ENCODE measurements at regions not wholly inside any gene's neighbourhood (a gene's known extent, or its start where the extent isn't known, plus 50 kb on each side); places are given as distances from the start of the nearest gene placed in this dataset.

- CTCF ChIA-PET: no interaction called here
- no peaks in the 10 kb centered on the region for H3K9me3 ChIP-seq (ENCODE audit: low read depth, low read length, poor library complexity, severe bottlenecking)
Measured at GRCh38 chr17:71251951-71252350, 868.9 kb upstream of the SOX9 start.

DNA sequence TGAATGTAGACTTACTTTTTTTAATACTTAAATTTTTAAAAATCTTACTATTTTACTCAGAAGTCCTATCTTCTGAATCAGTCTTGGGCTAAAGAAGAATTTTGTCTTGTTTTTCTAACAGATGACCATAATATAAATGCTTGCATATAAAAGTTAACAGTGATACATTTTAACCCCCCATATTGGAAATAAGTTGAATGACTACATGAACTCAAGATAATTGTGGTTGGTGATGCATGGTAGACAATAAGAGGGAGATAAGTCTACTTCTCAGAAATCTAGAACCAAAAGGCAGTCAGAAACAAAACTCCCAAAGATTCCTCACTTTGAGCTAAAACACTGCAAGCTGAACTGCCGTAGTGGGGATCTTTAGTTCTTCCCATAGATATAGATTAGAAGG, 868.4 kb upstream of the SOX9 start:
- H3K4me1 ChIP-seq (ENCODE audit: insufficient read depth, low read length, poor library complexity, severe bottlenecking): no peaks in the 10 kb centered on the region
- no peak for DNase-seq (ENCODE audit: low spot score)
- CTCF ChIA-PET: no interaction called here

More at GRCh38 chr17:71251951-71252350, 868.9 kb upstream of the SOX9 start:
- TF ChIP-seq CTCF (conservative IDR thresholded peaks at IDR 0.05; ENCODE audit: low read depth, low read length) (no peak), EZH2 (IDR thresholded peaks at IDR 0.05; ENCODE audit: borderline replicate concordance, low read depth, low read length, poor library complexity, severe bottlenecking) (no peak)
- no TSS peak for BruUV-seq (replicated peaks)
- intact Hi-C loops (cut with micrococcal nuclease; ENCODE audit: unreplicated experiment): no loop called here
- Histone ChIP-seq H3K4me1 (ENCODE audit: insufficient read depth, low read length, poor library complexity, severe bottlenecking) (no peaks in the 10 kb centered on the region), H3K27me3 (replicated peaks; ENCODE audit: insufficient read depth, low read depth, low read length, poor library complexity) (no peaks in the 10 kb centered on the region), H3K27ac (ENCODE audit: low read depth, low read length, poor library complexity, severe bottlenecking) (no peak overlapping the region), H3K36me3 (ENCODE audit: insufficient read depth, low read length, poor library complexity, severe bottlenecking) (no peaks in the 10 kb centered on the region), H3K4me3 (ENCODE audit: low read depth, low read length, poor library complexity, severe bottlenecking) (no peak overlapping the region)
- POLR2A ChIA-PET (ENCODE audit: low non-redundant PET): no interaction called here
- no peak for DNase-seq (ENCODE audit: low spot score)

GRCh38 chr17:71257096-71257495, 863.7 kb upstream of the SOX9 start:
- Histone ChIP-seq H3K9me3 (ENCODE audit: low read depth, low read length, poor library complexity, severe bottlenecking) (peaks cover 4% of the 10 kb centered on the region), H3K27me3 (replicated peaks; ENCODE audit: insufficient read depth, low read depth, low read length, poor library complexity) (no peaks in the 10 kb centered on the region), H3K4me1 (ENCODE audit: insufficient read depth, low read length, poor library complexity, severe bottlenecking) (no peaks in the 10 kb centered on the region), H3K36me3 (ENCODE audit: insufficient read depth, low read length, poor library complexity, severe bottlenecking) (no peaks in the 10 kb centered on the region), H3K27ac (ENCODE audit: low read depth, low read length, poor library complexity, severe bottlenecking) (no peak overlapping the region), H3K4me3 (ENCODE audit: low read depth, low read length, poor library complexity, severe bottlenecking) (no peak overlapping the region)
- no TSS peak for BruUV-seq (replicated peaks)
- intact Hi-C loops (cut with micrococcal nuclease; ENCODE audit: unreplicated experiment): no loop called here
- TF ChIP-seq EZH2 (IDR thresholded peaks at IDR 0.05; ENCODE audit: borderline replicate concordance, low read depth, low read length, poor library complexity, severe bottlenecking) (no peak), CTCF (conservative IDR thresholded peaks at IDR 0.05; ENCODE audit: low read depth, low read length) (no peak)
- ChIA-PET POLR2A (ENCODE audit: low non-redundant PET) (no interaction called here), CTCF (no interaction called here)
- DNase-seq (ENCODE audit: low spot score): no peak

More for the DNA sequence above, 868.4 kb upstream of the SOX9 start:
- intact Hi-C loops (cut with micrococcal nuclease; ENCODE audit: unreplicated experiment): no loop called here
- no peak overlapping the region for H3K27ac ChIP-seq (ENCODE audit: low read depth, low read length, poor library complexity, severe bottlenecking)
- H3K27me3 ChIP-seq (replicated peaks; ENCODE audit: insufficient read depth, low read depth, low read length, poor library complexity): no peaks in the 10 kb centered on the region
- BruUV-seq (replicated peaks): no TSS peak
- TF ChIP-seq CTCF (conservative IDR thresholded peaks at IDR 0.05; ENCODE audit: low read depth, low read length) (no peak), EZH2 (IDR thresholded peaks at IDR 0.05; ENCODE audit: borderline replicate concordance, low read depth, low read length, poor library complexity, severe bottlenecking) (no peak)
- H3K9me3 ChIP-seq (ENCODE audit: low read depth, low read length, poor library complexity, severe bottlenecking): peaks cover 3% of the 10 kb centered on the region
- POLR2A ChIA-PET (ENCODE audit: low non-redundant PET): no interaction called here
- no peak overlapping the region for H3K4me3 ChIP-seq (ENCODE audit: low read depth, low read length, poor library complexity, severe bottlenecking)
- no peaks in the 10 kb centered on the region for H3K36me3 ChIP-seq (ENCODE audit: insufficient read depth, low read length, poor library complexity, severe bottlenecking)
